CD8-positive, alpha-beta memory T cell (primary cell): ENCODE measurements at regions not wholly inside any gene's neighbourhood (a gene's known extent, or its start where the extent isn't known, plus 50 kb on each side); places are given as distances from the start of the nearest gene placed in this dataset.

Experiments
- CTCF ChIA-PET: fragments of 350-600 bp; sonication (Branson Sonifier 250); formaldehyde crosslinking; loops from one replicate; lab custom pipeline; 2021; ENCODE audit warnings: antibody characterized with exemption; lab: Charles Lee
- POLR2A ChIA-PET: fragments of 350-600 bp; sonication (Branson Sonifier 250); formaldehyde crosslinking; loops from one replicate; lab custom pipeline; 2021; ENCODE audit warnings: antibody characterized with exemption; lab: Charles Lee
- DNase-seq, 5 donors: peaks; one replicate each; pipeline versions ENCODE4 v3.0.0 to v3.0.0-alpha.2; 2020 to 2022; ENCODE audit warnings: mixed read lengths in 1 of 5
- H3K27ac ChIP-seq: one replicate; pipeline ENCODE4 v1.7.0; 2013; ENCODE audit warnings: low read depth, mild to moderate bottlenecking, low read length, moderate library complexity
- H3K27me3 ChIP-seq: 2 replicates; pipeline ENCODE4 v1.7.0; 2013; ENCODE audit warnings: low read length, mild to moderate bottlenecking; ENCODE audit not compliant: insufficient read depth, poor library complexity, severe bottlenecking
- H3K36me3 ChIP-seq: 2 replicates; pipeline ENCODE4 v1.7.0; 2013; ENCODE audit warnings: mild to moderate bottlenecking, low read length, moderate library complexity; ENCODE audit not compliant: insufficient read depth
- H3K4me1 ChIP-seq: 2 replicates; pipeline ENCODE4 v1.7.0; 2013; ENCODE audit warnings: mild to moderate bottlenecking, low read length, moderate library complexity; ENCODE audit not compliant: insufficient read depth
- H3K4me3 ChIP-seq: 2 replicates; pipeline ENCODE4 v1.7.0; 2013; ENCODE audit warnings: mild to moderate bottlenecking, low read length
- H3K9me3 ChIP-seq: 2 replicates; pipeline ENCODE4 v1.7.0; 2013; ENCODE audit warnings: mild to moderate bottlenecking, low read length
- H3K27ac Mint-ChIP-seq, 8 donors: one replicate each; pipeline ENCODE4 v1.8.0; 2020 to 2021; ENCODE audit warnings: mixed read lengths in 8 of 8, mild to moderate bottlenecking in 6 of 8, inconsistent platforms in 3 of 8, moderate library complexity in 3 of 8
- H3K27me3 Mint-ChIP-seq, 2 donors: one replicate each; pipeline ENCODE4 v1.8.0; 2020 to 2021; ENCODE audit warnings: mixed read lengths in 2 of 2, mild to moderate bottlenecking in 1 of 2, moderate library complexity in 1 of 2
- H3K36me3 Mint-ChIP-seq, 3 donors: one replicate each; pipeline ENCODE4 v1.8.0; 2020 to 2021; ENCODE audit warnings: mixed read lengths in 3 of 3, inconsistent platforms in 1 of 3, mild to moderate bottlenecking in 1 of 3
- H3K4me1 Mint-ChIP-seq, 3 donors: one replicate each; pipeline ENCODE4 v1.8.0; 2020 to 2021; ENCODE audit warnings: mixed read lengths in 3 of 3, inconsistent platforms in 1 of 3, mild to moderate bottlenecking in 1 of 3
- H3K4me3 Mint-ChIP-seq, 7 donors: one replicate each; pipeline ENCODE4 v1.8.0; 2020 to 2021; ENCODE audit warnings: mixed read lengths in 7 of 7, mild to moderate bottlenecking in 6 of 7, moderate library complexity in 4 of 7, inconsistent platforms in 2 of 7
- H3K9me3 Mint-ChIP-seq, 5 donors: one replicate each; pipeline ENCODE4 v1.8.0; 2020 to 2022; ENCODE audit warnings: mixed read lengths in 5 of 5, mild to moderate bottlenecking in 3 of 5, moderate library complexity in 2 of 5, inconsistent platforms in 1 of 5

- ChIA-PET POLR2A (no interaction called here), CTCF (no interaction called here)
- Mint-ChIP-seq H3K36me3 (no peaks in the 10 kb centered on the region), H3K4me3 (no peak overlapping the region), H3K27me3 (peaks cover 19 to 33% of the 10 kb centered on the region in 2 donors), H3K27ac (no peak overlapping the region), H3K9me3 (no peaks in the 10 kb centered on the region), H3K4me1 (no peaks in the 10 kb centered on the region)
- Histone ChIP-seq H3K4me1 (no peaks in the 10 kb centered on the region), H3K27ac (no peak overlapping the region), H3K36me3 (no peaks in the 10 kb centered on the region), H3K4me3 (no peak overlapping the region), H3K9me3 (no peaks in the 10 kb centered on the region), H3K27me3 (no peaks in the 10 kb centered on the region)
- DNase-seq = no peak
Measured at GRCh38 chr12:75564852-75565251, 53.4 kb upstream of the KRR1 start.

GRCh38 chr12:75564398-75564797 is 53.0 kb upstream of the KRR1 start:
- ChIA-PET POLR2A (no interaction called here), CTCF (no interaction called here)
- no peaks in the 10 kb centered on the region for H3K4me1 ChIP-seq
- no peak overlapping the region for H3K27ac ChIP-seq
- Mint-ChIP-seq H3K27ac (no peak overlapping the region), H3K36me3 (no peaks in the 10 kb centered on the region), H3K9me3 (no peaks in the 10 kb centered on the region), H3K4me3 (no peak overlapping the region), H3K4me1 (no peaks in the 10 kb centered on the region), H3K27me3 (peaks cover 19 to 34% of the 10 kb centered on the region in 2 donors)
- H3K9me3 ChIP-seq = no peaks in the 10 kb centered on the region
- H3K4me3 ChIP-seq = no peak overlapping the region
- no peaks in the 10 kb centered on the region for H3K36me3 ChIP-seq
- H3K27me3 ChIP-seq = no peaks in the 10 kb centered on the region
- no peak for DNase-seq

- H3K4me3 Mint-ChIP-seq = no peak overlapping the region
- no peaks in the 10 kb centered on the region for H3K4me1 Mint-ChIP-seq
- no peak for DNase-seq
- H3K4me3 ChIP-seq = no peak overlapping the region
- H3K27ac Mint-ChIP-seq = no peak overlapping the region
- H3K27ac ChIP-seq = no peak overlapping the region
- no peaks in the 10 kb centered on the region for H3K27me3 ChIP-seq
- H3K9me3 Mint-ChIP-seq = no peaks in the 10 kb centered on the region
- H3K9me3 ChIP-seq = no peaks in the 10 kb centered on the region
- H3K27me3 Mint-ChIP-seq = peaks cover 19 to 38% of the 10 kb centered on the region in 2 donors
- H3K36me3 Mint-ChIP-seq = no peaks in the 10 kb centered on the region
- no peaks in the 10 kb centered on the region for H3K4me1 ChIP-seq
- POLR2A ChIA-PET = no interaction called here
- H3K36me3 ChIP-seq = no peaks in the 10 kb centered on the region
- CTCF ChIA-PET = no interaction called here
Measured at GRCh38 chr12:75563351-75563750, 51.9 kb upstream of the KRR1 start.

- H3K4me1 Mint-ChIP-seq = no peaks in the 10 kb centered on the region
- no peak overlapping the region for H3K4me3 ChIP-seq
- ChIA-PET POLR2A (no interaction called here), CTCF (no interaction called here)
- no peak overlapping the region for H3K27ac ChIP-seq
- no peaks in the 10 kb centered on the region for H3K36me3 ChIP-seq
- H3K36me3 Mint-ChIP-seq = no peaks in the 10 kb centered on the region
- no peak for DNase-seq
- no peaks in the 10 kb centered on the region for H3K27me3 ChIP-seq
- no peaks in the 10 kb centered on the region for H3K4me1 ChIP-seq
- H3K9me3 ChIP-seq = no peaks in the 10 kb centered on the region
- no peak overlapping the region for H3K4me3 Mint-ChIP-seq
- peaks cover 19 to 41% of the 10 kb centered on the region in 2 donors for H3K27me3 Mint-ChIP-seq
- no peaks in the 10 kb centered on the region for H3K9me3 Mint-ChIP-seq
- H3K27ac Mint-ChIP-seq = no peak overlapping the region
Measured at GRCh38 chr12:75561921-75562320, 50.5 kb upstream of the KRR1 start.
